GM03348 (cell line): ENCODE measurements at regions not wholly inside any gene's neighbourhood (a gene's known extent, or its start where the extent isn't known, plus 50 kb on each side); places are given as distances from the start of the nearest gene placed in this dataset.
A peak's percentile ranks its signal among the peaks of the same experiment; 100 is the strongest.
"Not testable (repeated sequence)": the region's sequence is repeated elsewhere in the genome, so short reads cannot be mapped to it uniquely, and the experiment has no call there.

ENCODE experiments used
- DNase-seq: peaks from one replicate; pipeline ENCODE4 v3.0.0; 2012; ENCODE audit warnings: low spot score

DNA sequence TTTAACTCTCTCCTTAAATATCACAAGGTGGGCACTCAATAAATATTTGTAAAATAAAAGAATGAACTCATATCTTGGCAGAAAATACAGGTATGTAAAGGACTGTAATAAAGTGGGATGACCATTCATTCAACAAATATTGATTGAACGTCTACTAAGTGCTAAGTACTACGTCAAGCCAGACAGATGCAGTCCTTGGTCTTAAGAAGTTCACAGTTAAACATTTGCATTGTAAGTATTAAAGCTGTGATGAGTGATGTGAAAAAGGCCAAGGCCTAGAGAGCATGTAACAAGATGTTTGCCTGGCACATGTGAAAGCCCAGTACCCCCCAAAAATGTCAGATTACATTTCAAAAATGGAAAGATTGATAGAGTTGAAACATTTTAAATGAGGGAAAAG, 130.1 kb upstream of the TMEM170B start:
- DNase-seq = no peak

DNA sequence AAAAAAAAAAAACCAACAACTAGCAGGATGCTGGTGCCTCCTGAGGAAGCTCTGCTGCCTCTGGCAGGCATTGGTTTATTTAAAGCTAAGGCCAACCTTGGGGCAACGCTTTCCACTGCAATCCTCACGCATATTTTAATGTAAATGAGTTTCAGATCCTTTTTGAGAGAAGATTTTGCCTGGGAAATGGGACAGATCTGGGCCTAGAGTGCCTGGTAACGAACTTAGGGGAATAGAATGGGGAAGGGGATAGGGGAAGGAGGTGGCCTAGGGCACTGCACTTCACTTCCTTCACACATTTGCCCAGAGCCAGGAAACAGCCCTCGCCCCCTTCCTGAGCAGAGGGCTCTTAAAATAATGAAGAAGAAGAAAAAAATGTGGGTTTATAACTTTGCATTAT, 132.7 kb upstream of the TMEM170B start:
- no peak for DNase-seq

DNA sequence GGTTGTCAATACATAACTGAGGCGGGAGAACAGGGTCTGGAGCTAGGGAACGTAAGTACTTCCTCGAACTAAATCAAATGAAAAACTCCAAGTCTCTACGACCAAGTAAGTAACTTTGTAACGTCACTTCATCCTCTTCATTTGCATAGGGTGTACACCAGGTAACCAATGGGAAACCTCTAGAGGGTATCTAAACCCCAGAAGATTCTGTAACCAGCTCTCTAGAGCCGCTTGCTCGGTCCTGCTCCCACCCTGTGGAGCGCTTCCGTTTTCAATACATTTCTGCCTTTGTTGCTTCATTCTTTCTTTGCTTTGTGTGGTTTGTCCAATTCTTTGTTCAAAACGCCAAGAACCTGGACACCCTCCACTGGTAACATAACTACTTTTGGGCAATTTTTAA, 133.5 kb upstream of the TMEM170B start:
- DNase-seq = no peak

DNA sequence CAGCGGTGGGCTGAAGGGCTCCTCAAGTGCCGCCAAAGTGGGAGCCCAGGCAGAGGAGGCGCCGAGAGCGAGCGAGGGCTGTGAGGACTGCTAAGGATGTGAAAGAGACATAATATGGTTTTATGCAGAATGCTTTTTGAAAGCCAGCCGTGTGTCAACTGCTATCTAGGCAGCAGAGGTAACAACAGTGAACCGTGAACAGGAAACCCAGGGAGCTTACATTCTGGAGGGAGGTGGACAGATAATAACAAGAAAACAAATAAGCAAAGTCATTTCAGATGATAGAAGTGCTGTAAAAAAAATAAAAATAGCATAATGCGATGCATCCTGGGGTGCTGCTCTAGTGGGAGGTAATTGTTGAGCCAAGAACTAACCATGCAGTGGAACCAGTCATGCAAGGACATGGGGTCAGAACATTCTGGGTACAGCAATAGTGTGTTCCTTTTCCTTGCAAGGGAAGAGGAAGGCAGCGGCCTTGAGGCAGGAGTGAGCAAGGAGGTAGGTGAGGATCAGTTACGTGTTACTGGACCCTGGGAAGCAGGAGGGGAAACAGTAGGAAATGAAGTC, 134.4 kb upstream of the TMEM170B start:
- no peak for DNase-seq

DNA sequence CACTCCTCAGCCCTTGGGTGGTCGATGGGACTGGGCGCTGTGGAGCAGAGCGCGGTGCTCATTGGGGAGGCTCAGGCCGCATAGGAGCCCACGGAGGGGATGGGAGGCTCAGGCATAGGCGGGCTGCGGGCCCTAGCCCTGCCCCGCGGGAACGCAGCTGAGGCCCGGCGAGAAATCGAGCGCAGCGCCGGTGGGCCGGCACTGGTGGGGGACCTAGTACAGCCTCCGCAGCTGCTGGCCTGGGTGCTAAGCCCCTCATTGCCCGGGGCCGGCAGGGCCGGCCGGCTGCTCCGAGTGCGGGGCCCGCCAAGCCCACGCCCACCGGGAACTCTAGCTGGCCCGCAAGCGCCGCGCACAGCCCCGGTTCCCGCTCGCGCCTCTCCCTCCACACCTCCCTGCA, 135.0 kb upstream of the TMEM170B start:
- DNase-seq = not testable (repeated sequence)

DNA sequence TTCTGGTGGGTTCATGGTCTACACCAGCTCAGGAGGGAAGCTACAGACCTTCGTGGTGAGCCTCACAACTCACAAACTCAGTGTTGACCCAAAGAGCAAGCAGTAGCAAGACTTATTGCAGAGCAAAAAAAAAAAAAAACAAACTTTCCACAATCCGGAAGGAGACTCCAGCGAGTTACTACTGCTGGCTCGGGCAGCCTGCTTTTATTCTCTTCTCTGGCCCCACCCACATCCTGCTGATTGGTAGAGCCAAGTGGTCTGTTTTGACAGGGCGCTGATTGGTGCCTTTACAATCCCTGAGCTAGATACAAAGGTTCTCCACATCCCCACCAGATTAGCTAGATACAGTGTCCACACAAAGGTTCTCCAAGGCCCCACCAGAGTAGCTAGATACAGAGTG, 135.6 kb upstream of the TMEM170B start:
- DNase-seq = not testable (repeated sequence)

DNA sequence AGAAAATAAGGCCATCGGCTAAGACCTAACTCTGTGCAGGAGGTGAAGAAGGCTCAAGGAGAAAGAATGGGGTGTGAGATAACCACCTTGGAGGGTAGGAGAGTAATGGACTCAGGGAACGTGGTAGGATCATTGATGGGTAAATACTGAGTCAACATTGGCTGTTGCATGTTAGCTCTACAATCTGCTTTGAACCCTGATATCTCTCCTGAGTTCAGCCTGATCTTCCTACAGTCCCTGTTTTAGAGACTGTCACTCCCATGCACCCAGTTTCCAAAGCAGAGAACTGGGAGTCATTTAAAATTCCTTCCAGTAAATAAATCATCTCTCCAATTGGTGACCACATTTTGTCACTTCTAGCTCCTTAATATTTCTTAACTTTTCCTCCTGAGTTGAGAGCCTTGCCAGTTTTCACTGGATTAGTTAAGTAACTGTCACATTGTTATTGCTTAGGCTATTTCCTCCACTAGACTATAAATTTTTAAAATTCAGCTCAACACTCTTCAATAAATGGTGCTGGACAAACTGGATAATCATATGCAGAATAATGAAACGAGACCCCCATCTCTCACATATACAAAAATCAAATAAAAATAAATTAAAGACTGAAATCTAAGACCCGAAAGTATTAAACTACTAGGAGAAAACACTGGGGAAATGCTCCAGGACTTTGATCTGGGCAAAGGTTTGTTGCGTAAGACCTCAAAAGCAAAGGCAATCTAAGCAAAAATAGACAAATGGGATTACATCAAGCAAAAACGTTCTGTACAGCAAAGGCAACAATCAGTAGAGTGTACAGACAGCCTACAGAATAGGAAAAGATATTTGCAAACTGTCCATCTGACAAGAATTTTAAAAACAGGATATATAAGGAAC, 138.9 kb upstream of the TMEM170B start:
- no peak for DNase-seq

DNA sequence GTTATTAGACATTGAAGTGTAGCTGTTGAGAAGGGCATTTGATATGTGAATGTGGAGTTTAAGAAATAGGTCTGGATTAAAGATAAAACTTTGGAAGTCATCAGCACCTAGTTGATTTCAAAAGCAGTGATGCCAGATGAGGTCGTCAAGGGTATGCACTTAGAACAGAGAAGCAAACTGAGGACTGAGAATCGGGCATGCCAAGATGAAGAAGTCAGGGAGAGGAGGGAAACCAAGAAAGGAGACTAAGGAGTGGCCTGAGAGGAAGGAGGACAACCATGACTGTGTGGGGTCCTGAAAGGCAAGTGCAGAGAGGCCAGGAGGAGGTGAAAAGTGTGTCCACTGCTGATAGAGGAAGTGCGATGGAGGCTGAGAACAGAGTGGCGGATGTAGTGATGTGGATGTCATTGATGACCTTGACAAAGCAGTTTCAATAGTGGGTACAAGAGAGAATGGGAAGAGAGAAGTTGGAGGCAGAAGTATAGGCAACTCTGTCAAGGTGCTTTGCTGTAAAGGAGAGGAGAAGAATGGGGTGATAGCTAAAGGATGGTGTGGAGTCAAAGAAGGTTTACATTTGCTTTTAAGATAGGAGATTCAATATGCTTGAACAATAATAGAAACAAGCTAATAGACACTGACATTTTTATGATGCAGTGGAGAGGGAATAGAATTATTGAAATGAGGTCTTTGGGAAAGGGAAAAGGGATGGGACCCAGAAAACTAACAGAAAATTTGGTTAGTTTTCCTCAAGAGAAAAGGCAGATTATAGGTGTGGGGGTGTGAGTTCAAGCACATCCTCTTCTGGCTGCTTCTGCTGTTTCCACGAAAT, 139.7 kb upstream of the TMEM170B start:
- no peak for DNase-seq

DNA sequence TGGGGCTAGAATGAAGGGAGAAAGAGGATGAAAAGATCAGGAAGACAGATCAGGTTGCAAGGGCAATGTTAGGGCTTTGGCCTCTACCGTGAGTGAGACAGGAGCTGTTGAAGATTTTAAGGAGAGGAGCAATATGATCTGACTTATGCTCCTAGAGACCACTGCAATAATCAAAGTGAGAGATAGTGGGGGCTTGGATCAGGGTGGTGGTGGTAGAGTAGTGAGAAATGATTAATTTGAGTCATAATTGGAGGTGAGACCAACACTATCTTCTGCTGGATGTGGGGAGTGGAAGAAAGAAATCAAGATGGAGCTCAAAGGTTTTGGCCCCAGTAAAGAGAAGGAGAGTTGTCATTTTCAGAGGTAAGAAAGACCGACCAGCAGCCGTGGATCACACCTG, 140.7 kb upstream of the TMEM170B start:
- DNase-seq = no peak

DNA sequence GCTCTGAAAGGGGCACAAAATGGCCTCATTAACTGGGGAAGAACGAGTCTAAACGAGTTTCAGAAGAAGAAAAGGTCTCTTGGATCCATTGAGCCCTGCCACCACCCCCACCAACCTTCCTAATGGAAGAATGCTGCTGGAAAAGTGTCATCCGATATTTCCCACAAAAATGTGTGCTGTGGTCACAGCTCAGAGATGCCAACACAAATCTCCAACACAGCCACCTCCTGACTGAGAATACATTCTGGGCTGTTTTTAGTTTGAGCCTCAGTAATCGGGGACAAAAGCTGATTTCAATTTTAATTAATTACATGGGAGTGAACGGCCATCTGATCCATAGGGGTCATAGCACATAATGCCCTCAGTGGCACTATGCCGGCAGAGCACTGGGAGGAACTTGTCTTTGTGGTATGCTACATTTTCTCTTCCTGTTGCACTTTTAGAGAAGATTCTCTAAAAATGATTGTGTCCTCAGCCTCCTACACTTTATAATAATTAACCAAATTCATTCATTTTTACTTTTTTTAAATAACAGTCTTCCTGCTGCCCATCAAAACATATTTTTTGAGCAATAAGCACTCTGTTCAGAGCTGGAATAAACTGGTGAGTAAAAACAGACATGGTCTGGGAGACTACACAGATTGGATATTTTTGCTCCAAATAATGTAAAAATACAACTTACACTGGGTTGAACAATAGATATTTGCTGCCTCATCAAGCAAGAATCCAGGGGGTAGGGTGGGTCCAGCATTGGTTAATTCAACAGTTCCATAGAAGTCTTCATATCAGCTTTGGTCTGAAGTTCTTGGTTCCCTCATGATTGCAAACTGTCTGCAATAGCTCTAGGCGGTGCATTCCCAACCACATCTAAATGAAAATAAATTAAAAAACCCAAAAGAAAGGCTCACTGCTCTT, 143.6 kb upstream of the TMEM170B start:
- peak; percentile 67 for DNase-seq

DNA sequence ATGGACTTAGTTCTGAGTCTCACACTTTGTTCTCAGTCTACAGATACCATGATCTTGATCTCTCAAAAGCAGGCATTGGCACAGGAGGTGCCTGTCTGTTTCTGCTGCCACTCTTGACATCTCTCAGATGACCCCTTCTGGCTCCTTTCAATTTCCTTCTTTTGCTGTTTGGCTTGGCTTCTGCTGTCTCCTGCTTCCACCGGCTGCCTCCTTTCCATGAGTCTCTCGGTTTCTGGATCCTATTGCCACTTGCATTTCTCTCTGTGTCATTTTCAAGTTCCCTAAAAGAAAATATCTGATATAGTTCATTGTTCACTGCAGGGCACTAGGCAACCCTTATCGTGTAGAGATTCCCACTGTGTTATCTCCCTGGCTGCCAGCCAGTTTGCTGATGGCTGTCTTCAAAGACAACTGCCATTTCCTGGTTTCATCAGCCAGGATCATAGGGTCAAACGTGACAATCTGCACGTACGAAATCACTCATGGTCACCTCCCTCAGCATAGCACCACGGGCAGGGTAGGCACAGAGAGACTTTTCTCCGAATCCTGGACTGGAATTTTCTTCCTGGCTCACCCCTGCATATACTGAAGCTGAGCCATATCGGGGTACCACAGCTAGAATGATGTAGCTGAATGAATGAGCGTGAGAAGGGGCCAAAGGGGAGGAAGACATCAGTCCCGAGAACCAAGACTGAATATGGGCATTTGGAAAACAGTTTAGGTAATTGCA, 144.6 kb upstream of the TMEM170B start:
- DNase-seq = no peak

DNA sequence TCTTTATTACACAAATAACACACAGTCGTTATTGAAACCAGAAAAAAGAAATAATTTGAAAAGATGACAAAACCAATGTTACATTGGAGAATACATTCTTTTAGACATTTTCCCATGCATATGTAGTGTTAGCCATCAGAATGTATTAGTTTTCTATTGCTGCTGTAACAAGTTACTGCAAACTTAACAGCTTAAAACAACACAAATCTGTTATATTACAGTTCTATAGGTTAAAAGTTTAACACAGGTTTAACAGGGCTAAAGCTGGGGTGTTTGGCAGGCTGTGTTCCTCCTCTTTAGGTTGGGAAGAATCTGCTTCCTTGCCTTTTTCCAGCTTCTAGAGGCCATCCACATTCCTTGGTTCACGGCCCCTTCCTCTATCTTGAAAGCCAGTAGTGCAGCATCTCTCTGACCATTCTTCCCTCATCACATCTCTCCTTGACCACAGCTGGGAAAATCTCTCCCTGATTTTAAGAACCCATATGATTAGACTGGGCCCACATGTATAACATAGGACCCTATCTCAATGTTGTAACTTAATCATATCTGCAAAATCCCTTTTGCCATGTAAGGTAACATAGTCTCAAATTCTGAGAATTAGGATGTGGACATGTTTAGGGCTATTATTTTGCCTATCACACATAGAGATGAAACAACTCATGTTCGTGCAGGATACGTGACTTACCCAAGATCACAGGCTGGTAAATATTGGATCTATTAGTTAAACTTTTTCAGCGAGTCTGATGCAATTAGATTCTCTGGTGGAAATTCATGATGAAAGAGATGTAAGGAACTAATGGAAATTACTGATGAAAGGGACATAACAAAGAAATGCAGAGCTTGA, 145.4 kb upstream of the TMEM170B start:
- DNase-seq = no peak

DNA sequence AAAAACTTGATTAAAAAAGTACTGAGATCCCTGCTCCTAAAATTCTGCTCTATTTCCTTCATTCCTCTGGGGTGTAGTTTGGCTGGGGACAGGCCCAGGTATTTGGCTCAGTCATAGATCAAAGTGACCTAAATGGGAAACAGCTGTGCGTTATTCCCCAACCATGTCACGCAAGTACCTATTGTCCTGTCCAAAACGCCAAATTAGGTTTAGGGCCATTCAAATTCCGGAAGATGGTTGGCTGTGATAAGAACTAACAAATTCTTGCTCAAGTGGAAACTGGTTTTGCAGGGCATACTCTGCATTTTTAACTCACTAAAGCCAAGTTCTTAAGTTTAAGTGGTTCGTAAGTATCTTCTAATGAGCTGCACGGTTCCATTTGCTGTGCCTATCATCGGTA, 147.6 kb upstream of the TMEM170B start:
- no peak for DNase-seq

DNA sequence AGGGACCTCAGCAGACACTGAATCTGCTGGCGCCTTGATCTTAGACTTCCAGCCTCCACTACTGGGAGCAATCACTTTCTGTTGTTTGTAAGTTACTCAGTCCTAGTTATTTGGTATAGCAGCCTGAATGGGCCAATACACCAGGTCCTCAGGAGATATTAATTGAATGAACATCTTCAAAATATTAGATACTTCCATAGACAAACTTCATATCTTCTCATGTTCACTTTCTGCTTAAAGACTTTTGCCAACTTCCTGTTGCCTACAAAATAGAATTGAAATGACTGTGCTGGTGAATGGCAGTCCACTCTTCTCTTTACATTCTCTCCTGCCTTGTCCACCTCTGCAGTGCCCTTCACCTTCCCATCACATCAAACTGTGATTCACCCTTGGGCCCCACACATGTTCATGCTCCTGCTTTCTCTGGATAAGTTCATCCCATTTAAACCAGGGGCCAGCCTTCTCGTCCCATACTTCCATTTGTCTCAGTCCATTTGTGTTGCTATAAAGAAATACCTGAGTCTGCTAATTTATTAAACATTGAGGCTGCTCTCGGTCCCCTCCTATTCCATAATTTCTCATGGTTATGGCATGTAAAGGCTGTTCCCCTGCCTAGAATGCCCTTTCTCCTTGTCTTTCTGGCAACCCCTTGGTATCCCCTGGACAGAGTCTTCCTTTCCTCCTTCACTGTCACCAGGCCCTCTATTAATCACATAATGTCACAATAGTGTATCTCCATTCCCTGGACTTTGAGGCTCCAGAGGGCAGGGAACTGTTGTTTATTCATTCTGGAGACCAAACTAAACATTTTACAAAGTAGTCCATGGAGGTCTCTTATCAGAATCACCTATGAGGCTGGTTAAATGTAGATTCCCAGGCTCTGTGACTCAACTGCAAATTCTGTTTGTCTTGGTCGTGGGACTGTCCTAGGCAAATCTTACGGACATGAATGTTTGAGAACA, 148.3 kb upstream of the TMEM170B start:
- DNase-seq = no peak

DNA sequence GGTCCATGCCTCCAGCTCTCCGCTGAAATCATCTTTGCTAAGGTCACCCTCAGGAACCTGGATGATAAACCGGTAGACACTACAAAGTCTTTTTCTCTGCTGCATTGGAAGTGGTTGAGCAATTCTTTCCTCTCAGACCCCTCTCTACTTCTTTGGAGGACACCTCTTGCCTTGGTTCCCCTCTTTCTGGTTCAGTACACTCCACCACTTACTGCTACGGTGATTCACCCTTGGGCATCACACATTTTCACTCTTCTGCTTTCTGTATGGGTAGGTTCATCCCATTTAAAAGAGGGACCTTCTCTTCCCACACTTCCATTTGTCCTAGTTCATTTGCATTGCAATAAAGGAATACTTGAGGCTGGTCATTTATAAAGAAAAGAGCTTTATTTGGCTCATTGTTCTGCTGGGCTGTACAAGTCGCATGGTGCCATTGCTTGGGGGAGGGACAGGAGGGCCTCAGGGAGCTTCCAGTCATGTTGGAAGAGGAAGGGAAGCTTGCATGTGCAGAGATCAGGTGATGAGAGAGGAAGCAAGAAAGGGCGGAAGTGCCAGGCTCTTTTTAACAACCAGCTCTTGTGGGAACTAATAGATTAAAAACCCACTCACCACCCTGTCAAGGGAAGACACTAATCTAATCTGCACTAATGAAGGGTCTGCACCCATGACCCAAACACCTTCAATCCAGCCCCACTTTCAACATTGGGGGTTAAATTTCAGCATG, 149.7 kb upstream of the TMEM170B start:
- no peak for DNase-seq

DNA sequence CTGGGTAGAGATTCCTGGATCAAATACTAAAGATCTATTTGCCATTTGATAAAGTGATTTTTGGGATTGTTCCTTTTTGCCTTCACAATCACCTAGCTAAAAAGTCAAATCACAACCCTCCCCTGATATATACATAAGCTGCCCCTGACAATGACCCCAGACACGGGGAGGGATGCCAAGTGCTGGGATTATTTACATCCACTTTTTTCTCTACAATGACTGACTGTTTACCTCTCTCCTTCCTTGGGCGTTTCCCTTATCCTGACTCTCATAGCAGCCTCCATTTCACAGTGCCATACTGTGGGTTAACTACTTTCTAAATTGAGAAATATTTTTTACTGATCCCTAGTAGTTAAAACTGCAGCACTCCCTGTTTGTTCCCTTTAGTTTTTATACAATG, 150.8 kb upstream of the TMEM170B start:
- no peak for DNase-seq

DNA sequence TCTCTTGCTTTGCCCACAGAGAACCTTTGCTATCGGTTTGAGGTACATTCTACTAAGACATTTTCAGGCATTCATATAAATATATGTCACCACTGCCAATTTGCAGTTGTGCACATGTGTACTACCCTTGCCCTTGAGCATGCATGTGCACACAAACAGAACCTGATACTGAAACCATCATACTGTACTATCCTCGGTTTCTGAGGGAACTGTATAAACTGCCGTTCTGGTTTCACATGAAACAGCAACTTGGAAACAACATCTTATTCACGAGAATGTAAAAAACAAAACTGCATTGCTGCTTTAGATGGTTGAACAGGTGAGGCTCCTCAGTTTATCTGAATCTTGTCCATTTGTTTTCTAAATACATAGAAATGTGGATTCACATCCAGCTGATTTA, 151.2 kb upstream of the TMEM170B start:
- no peak for DNase-seq

DNA sequence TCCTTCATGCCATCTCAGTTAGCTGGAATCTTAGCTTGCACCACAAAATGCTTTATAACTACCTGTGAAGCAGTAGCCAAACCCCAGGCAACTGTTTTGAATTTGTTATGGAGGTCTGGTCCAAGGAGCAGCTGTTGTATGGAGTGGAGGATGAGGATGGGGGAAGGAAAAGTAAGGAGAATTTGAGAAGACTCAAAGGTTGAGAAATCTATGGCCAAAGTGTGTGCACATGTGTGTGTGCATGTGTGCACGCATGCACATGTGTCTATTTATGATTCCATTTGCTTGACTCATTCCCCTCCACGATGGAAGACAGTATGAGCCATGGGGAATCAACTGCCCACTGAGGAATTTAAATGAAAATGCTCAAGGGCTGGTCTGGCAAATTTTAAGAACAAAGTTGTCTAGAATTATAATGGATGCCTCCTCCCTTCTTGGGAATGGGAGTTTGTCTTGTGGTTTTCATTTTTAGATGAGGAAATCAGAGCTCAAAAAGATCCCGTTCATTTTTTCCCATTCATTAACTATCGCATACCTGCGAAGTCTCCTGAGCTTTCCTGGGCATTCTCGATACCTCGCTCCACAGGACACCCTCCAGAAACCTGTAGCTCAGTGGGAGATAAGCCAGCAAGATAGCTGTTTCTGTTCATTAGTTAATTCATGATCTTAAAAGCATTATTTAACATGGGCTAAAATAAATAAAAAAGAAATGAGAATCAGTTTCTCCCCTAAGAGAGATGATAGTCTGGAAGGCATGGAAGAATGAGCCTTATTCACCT, 152.3 kb upstream of the NEDD9 start:
- peak; percentile 57 for DNase-seq
